H9 (cell line): ENCODE measurements at regions not wholly inside any gene's neighbourhood (a gene's known extent, or its start where the extent isn't known, plus 50 kb on each side); places are given as distances from the start of the nearest gene placed in this dataset.

Source experiments
- DNase-seq: peaks from one replicate; pipeline ENCODE4 v3.0.0-alpha.2; 2017
- H2AFZ ChIP-seq: one replicate; pipeline ENCODE4 v1.6.1; 2013; ENCODE audit warnings: mild to moderate bottlenecking, low read length, control low read depth, moderate library complexity
- H2AK5ac ChIP-seq: 2 replicates; pipeline ENCODE4 v1.6.1; 2013; ENCODE audit warnings: low read length, control low read depth, mixed read lengths; ENCODE audit not compliant: insufficient read length
- H2BK120ac ChIP-seq: one replicate; pipeline ENCODE4 v1.6.1; 2013; ENCODE audit warnings: low read depth, mild to moderate bottlenecking, low read length, control low read depth, inconsistent platforms; ENCODE audit not compliant: poor library complexity, severe bottlenecking
- H2BK12ac ChIP-seq: 2 replicates; pipeline ENCODE4 v1.6.1; 2013; ENCODE audit warnings: low read length, control low read depth, mixed read lengths, low read depth; ENCODE audit not compliant: insufficient read length
- H2BK15ac ChIP-seq: 2 replicates; pipeline ENCODE4 v1.6.1; 2013; ENCODE audit warnings: low read depth, low read length, control low read depth
- H2BK20ac ChIP-seq: one replicate; pipeline ENCODE4 v1.6.1; 2013; ENCODE audit warnings: low read depth, mild to moderate bottlenecking, low read length, control low read depth, inconsistent platforms; ENCODE audit not compliant: poor library complexity, severe bottlenecking
- H2BK5ac ChIP-seq: 2 replicates; pipeline ENCODE4 v1.6.1; 2013; ENCODE audit warnings: low read length, control low read depth, mixed read lengths; ENCODE audit not compliant: insufficient read length
- H3K14ac ChIP-seq: 2 replicates; pipeline ENCODE4 v1.6.1; 2013; ENCODE audit warnings: low read length, control low read depth; ENCODE audit not compliant: insufficient read depth
- H3K18ac ChIP-seq: 2 replicates; pipeline ENCODE4 v1.6.1; 2013; ENCODE audit warnings: low read depth, mild to moderate bottlenecking, mixed read lengths, low read length, control low read depth; ENCODE audit not compliant: insufficient read length
- H3K23ac ChIP-seq: 2 replicates; pipeline ENCODE4 v1.6.1; 2013; ENCODE audit warnings: low read length, control low read depth, mixed read lengths, low read depth; ENCODE audit not compliant: insufficient read length
- H3K23me2 ChIP-seq: 2 replicates; pipeline ENCODE4 v1.6.1; 2013; ENCODE audit warnings: low read depth, mild to moderate bottlenecking, mixed read lengths, low read length, control low read depth; ENCODE audit not compliant: insufficient read length, poor library complexity, severe bottlenecking
- H3K27ac ChIP-seq: 2 replicates; pipeline ENCODE4 v1.5.1; 2013; ENCODE audit warnings: low read length, control low read depth, mixed read lengths, low read depth; ENCODE audit not compliant: insufficient read length
- H3K27me3 ChIP-seq: 2 replicates; pipeline ENCODE4 v1.6.1; 2013; ENCODE audit warnings: low read length, control low read depth, inconsistent platforms; ENCODE audit not compliant: insufficient read depth
- H3K4ac ChIP-seq: 2 replicates; pipeline ENCODE4 v1.6.1; 2013; ENCODE audit warnings: low read depth, mild to moderate bottlenecking, control low read depth, inconsistent platforms, low read length, moderate library complexity
- H3K4me1 ChIP-seq: 2 replicates; pipeline ENCODE4 v1.6.1; 2013; ENCODE audit warnings: low read length, control low read depth, inconsistent platforms; ENCODE audit not compliant: insufficient read depth
- H3K4me2 ChIP-seq: 2 replicates; pipeline ENCODE4 v1.6.1; 2013; ENCODE audit warnings: low read length, control low read depth, mixed read lengths; ENCODE audit not compliant: insufficient read length, insufficient read depth
- H3K56ac ChIP-seq: 2 replicates; pipeline ENCODE4 v1.6.1; 2013; ENCODE audit warnings: low read depth, mild to moderate bottlenecking, mixed read lengths, low read length, control low read depth; ENCODE audit not compliant: insufficient read length
- H3K79me1 ChIP-seq: 2 replicates; pipeline ENCODE4 v1.6.1; 2013; ENCODE audit warnings: low read depth, mild to moderate bottlenecking, moderate library complexity, low read length, control low read depth, inconsistent platforms; ENCODE audit not compliant: insufficient read depth, poor library complexity, severe bottlenecking
- H3K79me2 ChIP-seq: 2 replicates; pipeline ENCODE4 v1.6.1; 2013; ENCODE audit warnings: low read length, control low read depth, inconsistent platforms; ENCODE audit not compliant: insufficient read depth
- H3K9ac ChIP-seq: 2 replicates; pipeline ENCODE4 v1.6.1; 2013; ENCODE audit warnings: low read length, control low read depth, mixed read lengths; ENCODE audit not compliant: insufficient read length; ENCODE audit errors: extremely low read depth
- H3K9me3 ChIP-seq: one replicate; pipeline ENCODE4 v1.6.1; 2013; ENCODE audit warnings: low read depth, low read length, inconsistent platforms; ENCODE audit not compliant: control insufficient read depth
- H3T11ph ChIP-seq: one replicate; pipeline ENCODE4 v1.6.1; 2013; ENCODE audit warnings: mild to moderate bottlenecking, low read length, control low read depth, inconsistent platforms
- H4K20me1 ChIP-seq: one replicate; pipeline ENCODE4 v1.6.1; 2013; ENCODE audit not compliant: control insufficient read depth, insufficient read length, insufficient read depth
- H4K5ac ChIP-seq: 2 replicates; pipeline ENCODE4 v1.6.1; 2013; ENCODE audit warnings: low read depth, mild to moderate bottlenecking, mixed read lengths, low read length, control low read depth; ENCODE audit not compliant: insufficient read length
- H4K8ac ChIP-seq: replicated peaks from 2 replicates; pipeline ENCODE4 v1.6.1; 2013; ENCODE audit warnings: low read length, control low read depth, mixed read lengths, low read depth; ENCODE audit not compliant: insufficient read length
- H4K91ac ChIP-seq: 2 replicates; pipeline ENCODE4 v1.6.1; 2013; ENCODE audit warnings: low read depth, mild to moderate bottlenecking, moderate library complexity, mixed read lengths, low read length, control low read depth; ENCODE audit not compliant: insufficient read length
- H3K27ac Mint-ChIP-seq, 3 experiments: 2 replicates in 2 of 3; 3 replicates in 1 of 3; pipeline ENCODE4 v1.8.0; 2020 to 2021; ENCODE audit warnings: mixed read lengths in 3 of 3, mild to moderate bottlenecking in 1 of 3, moderate library complexity in 1 of 3
- H3K27me3 Mint-ChIP-seq: 2 replicates; pipeline ENCODE4 v1.8.0; 2021; ENCODE audit warnings: low read depth, mild to moderate bottlenecking, moderate library complexity, mixed read lengths
- H3K36me3 Mint-ChIP-seq, 3 experiments: 2 replicates in 2 of 3; 3 replicates in 1 of 3; pipeline ENCODE4 v1.8.0; 2020 to 2021; ENCODE audit warnings: low read depth in 3 of 3, mixed read lengths in 3 of 3; ENCODE audit not compliant: insufficient read depth in 1 of 3
- H3K4me1 Mint-ChIP-seq, 2 experiments: 2 replicates each; pipeline ENCODE4 v1.8.0; 2020; ENCODE audit warnings: mixed read lengths in 2 of 2
- H3K4me3 Mint-ChIP-seq, 2 experiments: 2 replicates in 1 of 2; 3 replicates in 1 of 2; pipeline ENCODE4 v1.8.0; 2020 to 2021; ENCODE audit warnings: mild to moderate bottlenecking in 2 of 2, mixed read lengths in 2 of 2, moderate library complexity in 1 of 2
- H3K9me3 Mint-ChIP-seq, 2 experiments: 2 replicates in 1 of 2; 3 replicates in 1 of 2; pipeline ENCODE4 v1.8.0; 2020; ENCODE audit warnings: mild to moderate bottlenecking in 2 of 2, mixed read lengths in 2 of 2, moderate library complexity in 1 of 2
- CTCF ChIP-seq: fragments of 200-600 bp; sonication (generic); conservative IDR thresholded peaks from 3 replicates; pipeline ENCODE4 v1.8.0; 2021; ENCODE audit warnings: antibody characterized with exemption, mild to moderate bottlenecking
- WGBS: extraction: QIAGEN DNeasy Blood & Tissue Kit; methylation state at CpG from one replicate; pipeline ENCODE4 v1.1.7; 2013; ENCODE audit warnings: missing lambda C conversion rate, low lambda C conversion rate, mixed read lengths; ENCODE audit not compliant: insufficient read length; ENCODE audit errors: extremely low coverage; 5-methylcytosine and 5-hydroxymethylcytosine counted together

GRCh38 chr5:54882841-54883240 lies 102.6 kb downstream of the ESM1 start:
- Histone ChIP-seq H2BK20ac (no peak overlapping the region), H3K14ac (no peak overlapping the region), H3K27me3 (peaks cover 7% of the 10 kb centered on the region; the same call in 1 of the 2 replicates), H3K79me1 (no peaks in the 10 kb centered on the region), H4K5ac (no peak overlapping the region), H3K9ac (no peak overlapping the region), H2AK5ac (no peak overlapping the region), H3K23ac (no peak overlapping the region), H3K27ac (no peak overlapping the region), H3K4ac (no peak overlapping the region), H3K23me2 (peaks cover 5% of the 10 kb centered on the region), H4K91ac (no peak overlapping the region), H3K56ac (no peak overlapping the region), H2BK15ac (no peak overlapping the region), H4K20me1 (no peaks in the 10 kb centered on the region), H2AFZ (no peak overlapping the region), H4K8ac (no peak overlapping the region), H2BK12ac (no peak overlapping the region), H3T11ph (no peak overlapping the region), H2BK5ac (no peak overlapping the region), H3K4me1 (no peaks in the 10 kb centered on the region), H2BK120ac (no peak overlapping the region), H3K18ac (no peak overlapping the region), H3K4me2 (peak overlapping the region; percentile 64), H3K9me3 (no peaks in the 10 kb centered on the region), H3K79me2 (no peaks in the 10 kb centered on the region)
- no peak for TF ChIP-seq CTCF
- peaks cover 16 to 30% (median 17%) of the 10 kb centered on the region in 3 experiments for H3K36me3 Mint-ChIP-seq
- H3K4me3 Mint-ChIP-seq = peak overlapping the region; percentile 73 to 84; a peak in 4 of 5 replicates
- H3K4me1 Mint-ChIP-seq = peaks cover 28 to 29% of the 10 kb centered on the region in 2 experiments
- H3K27me3 Mint-ChIP-seq = peaks cover 48% of the 10 kb centered on the region
- no peak overlapping the region for H3K27ac Mint-ChIP-seq
- peaks cover 27 to 34% of the 10 kb centered on the region in 2 experiments for H3K9me3 Mint-ChIP-seq
- no peak for DNase-seq
- no CpG with 5 or more reads among the region's 8 CpGs for WGBS
